Mesodermal cell (in vitro differentiated cells): ENCODE measurements at regions not wholly inside any gene's neighbourhood (a gene's known extent, or its start where the extent isn't known, plus 50 kb on each side); places are given as distances from the start of the nearest gene placed in this dataset.
"Not testable (repeated sequence)": the region's sequence is repeated elsewhere in the genome, so short reads cannot be mapped to it uniquely, and the experiment has no call there.

Source experiments
- H3K27ac ChIP-seq: 2 replicates; pipeline ENCODE4 v1.7.0; 2013; ENCODE audit warnings: mild to moderate bottlenecking, low read depth, low read length, moderate library complexity; ENCODE audit not compliant: severe bottlenecking
- H3K36me3 ChIP-seq: 2 replicates; pipeline ENCODE4 v1.7.1; 2013; ENCODE audit warnings: mild to moderate bottlenecking, low read length, moderate library complexity; ENCODE audit not compliant: control insufficient read depth, insufficient read depth
- H3K4me1 ChIP-seq: one replicate; pipeline ENCODE4 v1.7.1; 2013; ENCODE audit warnings: mild to moderate bottlenecking, low read length; ENCODE audit not compliant: insufficient read depth, control insufficient read depth, poor library complexity, severe bottlenecking
- H3K4me3 ChIP-seq: 2 replicates; pipeline ENCODE4 v1.7.0; 2013; ENCODE audit warnings: low read length, control low read depth, mild to moderate bottlenecking; ENCODE audit not compliant: insufficient read depth, poor library complexity, severe bottlenecking; ENCODE audit errors: extremely low read depth
- H3K9me3 ChIP-seq: 2 replicates; pipeline ENCODE4 v1.7.1; 2013; ENCODE audit warnings: mild to moderate bottlenecking, low read length, moderate library complexity; ENCODE audit not compliant: control insufficient read depth
- WGBS, 2 experiments: methylation state at CpG; one replicate each; pipeline ENCODE4 v1.1.5; 2013; ENCODE audit warnings: missing lambda C conversion rate in 2 of 2; ENCODE audit not compliant: insufficient coverage in 2 of 2; 5-methylcytosine and 5-hydroxymethylcytosine counted together

GRCh38 chr2:48219555-48220436 is 94.7 kb upstream of the FOXN2 start:
- Histone ChIP-seq H3K4me1 (no peaks in the 10 kb centered on the region), H3K36me3 (no peaks in the 10 kb centered on the region), H3K4me3 (no peak overlapping the region), H3K9me3 (no peaks in the 10 kb centered on the region), H3K27ac (no peak overlapping the region)
- no CpG with 5 or more reads among the region's 1 CpG for WGBS, 2 experiments

GRCh38 chr2:48220501-48220900 is 94.0 kb upstream of the FOXN2 start:
- H3K4me3 ChIP-seq: no peak overlapping the region
- no peak overlapping the region for H3K27ac ChIP-seq
- WGBS, 2 experiments: no CpG with 5 or more reads among the region's 1 CpG
- no peaks in the 10 kb centered on the region for H3K9me3 ChIP-seq
- no peaks in the 10 kb centered on the region for H3K4me1 ChIP-seq
- no peaks in the 10 kb centered on the region for H3K36me3 ChIP-seq

- Histone ChIP-seq H3K4me3 (no peak overlapping the region), H3K4me1 (no peaks in the 10 kb centered on the region), H3K36me3 (no peaks in the 10 kb centered on the region), H3K9me3 (no peaks in the 10 kb centered on the region), H3K27ac (no peak overlapping the region)
- WGBS, 2 experiments: 82% methylated on average over 2 of the region's 4 CpGs; no CpG with 5 or more reads in 1 of the 2 experiments
Observed at GRCh38 chr2:48221846-48222516, 92.5 kb upstream of the FOXN2 start.

GRCh38 chr2:48227617-48228344 is 86.7 kb upstream of the FOXN2 start:
- Histone ChIP-seq H3K4me1 (no peaks in the 10 kb centered on the region), H3K36me3 (no peaks in the 10 kb centered on the region), H3K9me3 (no peaks in the 10 kb centered on the region), H3K27ac (no peak overlapping the region), H3K4me3 (no peak overlapping the region)
- WGBS, 2 experiments: 80% methylated on average over 1 of the region's 3 CpGs; no CpG with 5 or more reads in 1 of the 2 experiments

- Histone ChIP-seq H3K27ac (no peak overlapping the region), H3K9me3 (no peaks in the 10 kb centered on the region), H3K36me3 (no peaks in the 10 kb centered on the region), H3K4me3 (no peak overlapping the region), H3K4me1 (no peaks in the 10 kb centered on the region)
- WGBS, 2 experiments: 100% methylated on average over 2 of the region's 2 CpGs
Observed at GRCh38 chr2:48228345-48228684, 86.2 kb upstream of the FOXN2 start.

GRCh38 chr2:48229063-48229462 is 85.4 kb upstream of the FOXN2 start:
- H3K9me3 ChIP-seq: no peaks in the 10 kb centered on the region
- 85 to 87% methylated on average over 2 of the region's 5 CpGs for WGBS, 2 experiments

GRCh38 chr2:48230834-48231233 is 83.6 kb upstream of the FOXN2 start:
- Histone ChIP-seq H3K9me3 (no peaks in the 10 kb centered on the region), H3K36me3 (no peaks in the 10 kb centered on the region), H3K4me1 (no peaks in the 10 kb centered on the region), H3K27ac (no peak overlapping the region), H3K4me3 (no peak overlapping the region)
- 100% methylated on average over 1 to 2 of the region's 3 CpGs for WGBS, 2 experiments

More at GRCh38 chr2:48229063-48229462, 85.4 kb upstream of the FOXN2 start:
- Histone ChIP-seq H3K27ac (no peak overlapping the region), H3K4me1 (no peaks in the 10 kb centered on the region), H3K4me3 (no peak overlapping the region), H3K36me3 (no peaks in the 10 kb centered on the region)

- Histone ChIP-seq H3K27ac (no peak overlapping the region), H3K4me1 (no peaks in the 10 kb centered on the region), H3K4me3 (no peak overlapping the region), H3K36me3 (no peaks in the 10 kb centered on the region), H3K9me3 (no peaks in the 10 kb centered on the region)
- 86 to 93% methylated on average over 5 of the region's 6 CpGs for WGBS, 2 experiments
Observed at GRCh38 chr2:48232351-48232750, 82.1 kb upstream of the FOXN2 start.

- no peak overlapping the region for H3K27ac ChIP-seq
- no peaks in the 10 kb centered on the region for H3K9me3 ChIP-seq
- no peaks in the 10 kb centered on the region for H3K36me3 ChIP-seq
- WGBS, 2 experiments: 100% methylated on average over 1 of the region's 1 CpG; no CpG with 5 or more reads in 1 of the 2 experiments
- H3K4me3 ChIP-seq: no peak overlapping the region
- no peaks in the 10 kb centered on the region for H3K4me1 ChIP-seq
Observed at GRCh38 chr2:48233005-48233404, 81.5 kb upstream of the FOXN2 start.

GRCh38 chr2:48233824-48234223 is 80.7 kb upstream of the FOXN2 start:
- not testable (repeated sequence) for H3K9me3 ChIP-seq, H3K4me1 ChIP-seq, H3K27ac ChIP-seq, H3K36me3 ChIP-seq, H3K4me3 ChIP-seq
- no CpG with 5 or more reads among the region's 5 CpGs for WGBS, 2 experiments
